ENCODE measurements at regions not wholly inside any gene's neighbourhood (a gene's known extent, or its start where the extent isn't known, plus 50 kb on each side); places are given as distances from the start of the nearest gene placed in this dataset.
A peak's percentile ranks its signal among the peaks of the same experiment; 100 is the strongest.

DNA sequence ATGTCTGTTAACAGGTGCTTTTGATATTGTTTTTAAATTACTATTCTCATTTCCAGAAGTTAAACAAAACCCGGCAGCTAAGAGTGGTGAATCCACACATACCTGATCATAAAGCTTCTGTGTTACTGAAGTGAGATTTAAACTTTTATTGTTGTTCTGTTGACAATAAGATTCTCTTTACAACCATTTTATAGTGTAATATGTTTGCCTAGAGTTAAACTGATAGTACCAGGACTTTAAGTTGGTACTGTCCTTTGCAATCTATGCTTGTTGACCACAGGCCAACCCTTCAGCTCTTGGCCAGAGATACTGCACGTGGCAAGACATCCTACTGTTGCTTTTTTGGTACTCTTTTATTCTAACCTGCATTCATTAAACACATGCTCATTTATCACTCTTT lies 806.2 kb downstream of the MTRR start:
- WGBS, 2 donors, result 49 to 63% methylated on average over 2 of the region's 2 CpGs
- no peak overlapping the region for H3K4me3 ChIP-seq
- no peaks in the 10 kb centered on the region for H3K36me3 ChIP-seq
- no peak overlapping the region for H3K27ac ChIP-seq
- H3K27me3 ChIP-seq, result no peaks in the 10 kb centered on the region
- H3K9me3 ChIP-seq, result peaks cover 0 to 14% (median 0%) of the 10 kb centered on the region in 11 donors
- no peak for ATAC-seq
- no peak for DNase-seq
- intact Hi-C loops (cut with DNase I), result no loop called here
- no peaks in the 10 kb centered on the region for H3K4me1 ChIP-seq
- no peak for TF ChIP-seq CTCF (IDR thresholded peaks at IDR 0.05)

DNA sequence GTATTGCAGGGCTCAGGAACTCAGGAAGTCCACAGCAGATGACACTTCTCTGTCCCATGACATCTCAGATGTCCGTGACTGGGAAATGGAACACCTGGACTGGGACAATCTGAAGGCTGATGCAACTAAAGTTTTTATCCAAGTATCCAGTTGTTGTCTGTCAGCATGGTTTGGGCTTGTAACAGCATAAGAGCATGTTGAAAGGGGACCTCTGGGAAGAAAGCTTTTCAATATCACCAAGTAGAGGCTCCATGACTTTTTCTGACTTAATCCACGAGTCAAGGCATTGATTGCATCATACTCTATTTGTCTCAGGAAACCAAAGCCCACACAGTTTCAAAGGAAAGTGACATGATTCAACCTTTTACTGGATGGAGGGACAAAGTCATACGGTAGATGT lies 807.7 kb downstream of the MTRR start:
- intact Hi-C loops (cut with DNase I), result no loop called here
- peaks cover 0 to 14% (median 0%) of the 10 kb centered on the region in 11 donors for H3K9me3 ChIP-seq
- no peaks in the 10 kb centered on the region for H3K36me3 ChIP-seq
- 55 to 59% methylated on average over 3 of the region's 3 CpGs for WGBS, 2 donors
- H3K27me3 ChIP-seq, result no peaks in the 10 kb centered on the region
- no peak overlapping the region for H3K4me3 ChIP-seq
- DNase-seq, result no peak
- no peak for TF ChIP-seq CTCF (IDR thresholded peaks at IDR 0.05)
- peak in 3 of 8 donors; percentile 29 to 71 (median 33) for ATAC-seq
- H3K4me1 ChIP-seq, result no peaks in the 10 kb centered on the region
- no peak overlapping the region for H3K27ac ChIP-seq

DNA sequence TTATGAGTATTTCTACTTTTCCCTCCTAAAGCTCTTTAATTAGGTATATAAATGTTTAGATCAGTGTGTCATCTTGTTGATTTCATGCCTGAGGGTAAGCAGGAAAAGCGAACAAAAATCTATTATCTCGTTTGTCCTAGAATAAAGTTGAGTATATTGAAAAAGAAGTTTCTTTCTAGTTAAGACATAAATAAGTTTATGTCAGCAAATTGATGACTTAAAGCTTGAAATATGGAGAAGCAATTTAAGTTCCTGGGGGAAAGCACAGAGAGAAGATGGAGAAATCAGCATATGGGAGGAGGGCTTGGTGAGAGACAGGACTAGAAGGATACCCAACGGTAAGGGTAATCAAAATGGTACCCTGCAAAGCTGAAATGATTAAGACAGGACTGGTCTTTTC lies 813.4 kb downstream of the MTRR start:
- ATAC-seq, result no peak
- Histone ChIP-seq H3K27ac (no peak overlapping the region), H3K9me3 (peaks cover 0 to 14% (median 0%) of the 10 kb centered on the region in 11 donors), H3K4me3 (no peak overlapping the region), H3K27me3 (no peaks in the 10 kb centered on the region), H3K36me3 (no peaks in the 10 kb centered on the region), H3K4me1 (peaks cover 0 to 15% (median 0%) of the 10 kb centered on the region in 9 donors)
- TF ChIP-seq CTCF (IDR thresholded peaks at IDR 0.05), result no peak
- 85 to 90% methylated on average over 3 of the region's 3 CpGs for WGBS, 2 donors
- DNase-seq, result no peak
- intact Hi-C loops (cut with DNase I), result no loop called here

- Histone ChIP-seq H3K4me1 (peaks cover 0 to 15% (median 0%) of the 10 kb centered on the region in 9 donors), H3K4me3 (no peak overlapping the region), H3K36me3 (no peaks in the 10 kb centered on the region), H3K27ac (no peak overlapping the region), H3K27me3 (no peaks in the 10 kb centered on the region), H3K9me3 (peaks cover 0 to 6% (median 0%) of the 10 kb centered on the region in 11 donors)
- no peak for TF ChIP-seq CTCF (IDR thresholded peaks at IDR 0.05)
- 79 to 83% methylated on average over 2 of the region's 2 CpGs for WGBS, 2 donors
- ATAC-seq (no peak), DNase-seq (no peak)
- intact Hi-C loops (cut with DNase I), result no loop called here
Measured at GRCh38 chr5:8683496-8683895, 814.5 kb downstream of the MTRR start.

Data from heart right ventricle (tissue), 16 donors.